ENCODE measurements at regions not wholly inside any gene's neighbourhood (a gene's known extent, or its start where the extent isn't known, plus 50 kb on each side); places are given as distances from the start of the nearest gene placed in this dataset.

DNA sequence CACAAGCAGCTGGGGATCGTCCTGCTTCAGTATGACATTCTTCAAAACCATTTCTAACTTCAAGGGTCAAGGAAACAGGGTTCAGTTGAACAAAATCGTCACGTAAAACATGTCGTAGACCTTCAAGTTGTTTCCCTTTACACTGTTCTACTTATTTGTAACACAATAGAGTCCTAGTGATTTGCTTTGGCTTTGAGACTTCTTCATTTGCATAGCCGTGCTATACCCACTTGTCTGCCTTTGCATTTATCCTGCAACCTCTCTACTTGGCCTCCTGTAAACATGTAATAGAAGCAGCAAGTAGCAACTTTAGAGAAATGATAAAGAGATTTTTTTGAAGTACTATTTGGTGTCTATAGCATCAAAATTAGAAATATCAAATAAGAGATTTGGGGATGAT, 194.9 kb downstream of the SLC7A11 start:
- TF ChIP-seq, protein P1, sequence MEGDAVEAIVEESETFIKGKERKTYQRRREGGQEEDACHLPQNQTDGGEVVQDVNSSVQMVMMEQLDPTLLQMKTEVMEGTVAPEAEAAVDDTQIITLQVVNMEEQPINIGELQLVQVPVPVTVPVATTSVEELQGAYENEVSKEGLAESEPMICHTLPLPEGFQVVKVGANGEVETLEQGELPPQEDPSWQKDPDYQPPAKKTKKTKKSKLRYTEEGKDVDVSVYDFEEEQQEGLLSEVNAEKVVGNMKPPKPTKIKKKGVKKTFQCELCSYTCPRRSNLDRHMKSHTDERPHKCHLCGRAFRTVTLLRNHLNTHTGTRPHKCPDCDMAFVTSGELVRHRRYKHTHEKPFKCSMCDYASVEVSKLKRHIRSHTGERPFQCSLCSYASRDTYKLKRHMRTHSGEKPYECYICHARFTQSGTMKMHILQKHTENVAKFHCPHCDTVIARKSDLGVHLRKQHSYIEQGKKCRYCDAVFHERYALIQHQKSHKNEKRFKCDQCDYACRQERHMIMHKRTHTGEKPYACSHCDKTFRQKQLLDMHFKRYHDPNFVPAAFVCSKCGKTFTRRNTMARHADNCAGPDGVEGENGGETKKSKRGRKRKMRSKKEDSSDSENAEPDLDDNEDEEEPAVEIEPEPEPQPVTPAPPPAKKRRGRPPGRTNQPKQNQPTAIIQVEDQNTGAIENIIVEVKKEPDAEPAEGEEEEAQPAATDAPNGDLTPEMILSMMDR (IDR thresholded peaks at IDR 0.05; ENCODE audit: low read depth, low read length, missing input control), result no peak
- TF ChIP-seq HNF4G (IDR thresholded peaks at IDR 0.05), result no peak
- TF ChIP-seq RXRA (IDR thresholded peaks at IDR 0.05), result no peak
- TF ChIP-seq, protein P2, sequence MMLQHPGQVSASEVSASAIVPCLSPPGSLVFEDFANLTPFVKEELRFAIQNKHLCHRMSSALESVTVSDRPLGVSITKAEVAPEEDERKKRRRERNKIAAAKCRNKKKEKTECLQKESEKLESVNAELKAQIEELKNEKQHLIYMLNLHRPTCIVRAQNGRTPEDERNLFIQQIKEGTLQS (IDR thresholded peaks at IDR 0.05), result no peak
- no peak for TF ChIP-seq TAF1 (conservative IDR thresholded peaks at IDR 0.05)
- TF ChIP-seq, protein P3, sequence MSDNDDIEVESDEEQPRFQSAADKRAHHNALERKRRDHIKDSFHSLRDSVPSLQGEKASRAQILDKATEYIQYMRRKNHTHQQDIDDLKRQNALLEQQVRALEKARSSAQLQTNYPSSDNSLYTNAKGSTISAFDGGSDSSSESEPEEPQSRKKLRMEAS (IDR thresholded peaks at IDR 0.05), result no peak
- TF ChIP-seq JUND (IDR thresholded peaks at IDR 0.05), result no peak
- TF ChIP-seq EGR1 (IDR thresholded peaks at IDR 0.05; ENCODE audit: low read depth in 2 of 2), result no peak
- no peak for TF ChIP-seq NR2F2 (IDR thresholded peaks at IDR 0.05)
- no peak for TF ChIP-seq ZBTB33 (IDR thresholded peaks at IDR 0.05)
- TF ChIP-seq HNF4A (conservative IDR thresholded peaks at IDR 0.05), result no peak

Data from liver (tissue), 3 donors.